HG02588 (cell line): ENCODE measurements at regions not wholly inside any gene's neighbourhood (a gene's known extent, or its start where the extent isn't known, plus 50 kb on each side); places are given as distances from the start of the nearest gene placed in this dataset.
"Not testable (repeated sequence)": the region's sequence is repeated elsewhere in the genome, so short reads cannot be mapped to it uniquely, and the experiment has no call there.

Experiments used
- ATAC-seq: cut with Tn5 transposase; IDR thresholded peaks from one replicate; pipeline ENCODE4 v1.9.1; 2021; ENCODE audit warnings: mild to moderate bottlenecking, moderate library complexity; ENCODE audit not compliant: unreplicated experiment

DNA sequence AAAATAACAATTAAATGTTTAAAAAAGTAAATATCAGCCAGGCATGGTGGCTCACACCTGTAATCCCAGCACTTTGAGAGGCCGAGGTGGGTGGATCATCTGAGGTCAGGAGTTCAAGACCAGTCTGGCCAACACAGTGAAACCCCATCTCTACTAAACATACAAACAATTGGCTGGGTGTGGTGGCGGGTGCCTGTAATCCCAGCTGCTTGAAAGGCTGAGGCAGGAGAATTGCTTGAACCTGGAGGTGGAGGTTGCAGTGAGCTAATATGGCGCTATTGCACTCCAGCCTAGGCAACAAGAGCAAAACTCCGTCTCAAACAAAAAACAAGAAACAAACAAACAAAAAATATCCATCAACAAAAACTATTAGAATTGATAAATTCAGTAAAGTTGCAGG, 77.5 kb downstream of the SNX5 start:
- ATAC-seq, result not testable (repeated sequence)

DNA sequence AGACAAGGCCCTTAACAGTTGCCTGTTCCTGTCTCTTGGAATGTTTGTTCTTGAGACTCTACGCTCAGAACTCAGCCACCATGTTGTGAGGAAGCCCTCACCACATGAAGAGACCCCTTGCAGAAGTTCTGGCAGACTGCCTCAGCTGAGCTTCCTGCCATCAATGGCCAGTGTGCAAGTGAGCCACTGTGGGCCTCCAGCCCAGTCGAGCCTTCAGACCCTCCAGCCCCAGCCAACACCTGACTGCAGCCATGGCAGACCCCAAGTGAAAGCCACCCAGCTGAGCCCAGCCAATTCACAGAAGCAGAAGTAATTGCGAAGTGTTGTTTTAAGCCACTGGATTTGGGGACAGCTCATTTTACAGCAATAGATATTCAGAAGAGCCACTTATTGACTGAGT, 78.3 kb downstream of the SNX5 start:
- no peak for ATAC-seq

GRCh38 chr20:17889226-17889625, 79.4 kb downstream of the SNX5 start:
- no peak for ATAC-seq

- no peak for ATAC-seq
Observed at GRCh38 chr20:17888044-17888443, 80.5 kb downstream of the SNX5 start.

DNA sequence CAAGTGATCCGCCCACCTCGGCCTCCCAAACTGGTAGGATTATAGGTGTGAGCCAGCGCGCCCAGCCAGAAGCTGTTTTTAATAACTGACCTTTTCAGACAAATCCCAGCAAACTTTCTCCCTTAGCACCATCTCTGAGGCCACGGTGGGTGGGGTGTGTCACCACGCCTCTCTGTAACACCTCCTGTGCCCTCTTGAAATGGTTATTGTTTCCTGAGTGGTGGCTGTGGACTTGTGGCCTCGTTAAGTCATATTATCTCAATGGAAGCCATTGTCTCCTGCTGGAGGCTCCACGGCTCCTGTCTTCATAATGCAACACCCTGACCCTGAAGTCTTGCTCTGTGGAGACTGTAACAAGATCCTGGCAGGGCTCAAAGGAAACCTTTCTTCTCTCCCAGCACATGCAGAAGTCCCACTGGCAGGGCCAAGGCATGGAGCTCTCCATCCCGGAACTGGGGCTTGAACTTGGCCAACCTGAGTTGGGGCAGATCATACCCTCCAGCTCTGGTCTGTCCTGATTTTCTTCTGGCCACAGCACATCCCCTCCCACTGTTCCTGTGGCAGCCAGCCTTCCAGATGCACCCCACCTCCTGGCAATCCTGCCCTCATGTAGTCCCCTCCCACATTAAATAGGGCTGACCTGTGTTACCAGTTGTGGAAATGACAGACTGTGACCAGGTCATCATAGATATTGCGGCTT, 81.1 kb downstream of the SNX5 start:
- no peak for ATAC-seq

DNA sequence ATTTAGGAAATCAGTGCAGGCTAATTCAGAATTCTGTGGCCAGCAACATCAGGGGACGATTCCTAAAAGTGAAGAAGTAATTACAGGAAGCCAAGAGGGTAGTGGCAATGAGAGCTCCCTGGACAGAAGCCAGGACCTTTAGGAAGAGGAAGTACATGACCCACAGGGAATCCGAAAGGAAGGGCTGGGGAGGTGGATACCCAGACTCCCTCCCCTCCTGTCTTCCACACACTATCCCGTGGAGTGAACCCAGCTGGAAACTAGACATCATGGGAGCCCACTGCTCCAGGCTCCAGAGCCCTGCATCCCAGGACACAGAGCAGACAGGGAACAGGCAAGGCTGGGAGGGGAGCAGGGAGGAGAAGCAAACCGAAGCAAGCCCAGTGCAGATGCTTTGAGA, 83.0 kb downstream of the SNX5 start:
- ATAC-seq, result no peak

DNA sequence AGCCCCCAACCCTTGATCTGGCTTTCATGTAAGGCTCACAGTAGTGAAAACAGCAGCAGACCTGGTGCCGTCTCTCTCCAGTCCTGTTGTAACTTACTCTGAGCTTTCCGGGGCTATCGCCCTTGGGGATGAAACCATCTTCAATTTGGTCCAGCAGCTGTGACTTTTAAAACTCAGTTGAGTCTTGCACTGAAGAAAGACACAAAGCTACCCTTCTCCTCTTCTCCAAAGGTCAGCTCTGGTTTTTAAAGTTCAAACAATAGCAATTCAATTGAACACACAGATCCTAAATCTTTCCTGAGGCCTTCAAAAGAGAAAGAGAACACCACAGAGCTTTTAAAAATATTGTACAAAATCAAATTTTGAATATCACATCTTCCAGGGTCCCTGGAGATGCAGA, 83.5 kb downstream of the SNX5 start:
- ATAC-seq, result no peak

- ATAC-seq, result no peak
Observed at GRCh38 chr20:17884307-17885003, 84.1 kb downstream of the SNX5 start.

GRCh38 chr20:17883592-17884306, 84.8 kb downstream of the SNX5 start:
- ATAC-seq, result no peak

DNA sequence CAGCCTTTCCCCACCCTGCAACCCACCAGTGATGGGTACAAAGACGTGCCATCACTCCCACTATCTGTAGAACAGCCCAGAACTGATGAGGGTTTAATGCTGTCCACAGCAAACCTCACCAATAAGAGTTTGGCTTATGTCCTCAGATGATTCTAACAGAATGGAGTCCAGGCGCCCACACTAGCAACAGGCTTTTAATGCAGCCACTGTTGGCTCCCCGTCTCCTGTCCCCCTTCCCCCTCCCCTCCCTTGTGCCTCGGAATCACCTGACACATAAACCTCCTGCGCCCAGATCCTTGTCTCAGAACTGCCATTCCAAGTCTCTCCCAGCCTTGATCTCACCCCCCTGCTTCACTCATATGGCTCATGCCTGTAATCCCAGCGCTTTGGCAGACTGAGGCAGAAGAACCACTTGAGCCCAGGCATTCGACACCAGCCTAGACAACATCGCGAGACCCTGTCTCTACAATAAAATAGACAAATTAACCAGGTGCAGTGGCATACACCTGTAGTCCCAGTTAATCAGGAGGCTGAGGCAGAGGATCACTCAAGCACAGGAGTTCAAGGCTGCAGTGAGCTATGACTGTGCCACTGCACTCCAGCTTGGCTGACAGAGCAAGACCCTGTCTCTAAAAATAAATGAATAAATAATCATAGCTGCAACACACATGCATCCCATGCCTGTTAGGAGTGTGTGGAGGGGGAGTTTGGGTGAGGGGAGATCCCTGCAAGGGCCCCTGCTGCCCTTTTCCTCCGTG, 85.6 kb downstream of the SNX5 start:
- ATAC-seq, result no peak

GRCh38 chr20:17882065-17882833, 86.3 kb downstream of the SNX5 start:
- no peak for ATAC-seq

- ATAC-seq, result no peak
Observed at GRCh38 chr20:17881741-17882064, 86.9 kb downstream of the SNX5 start.

GRCh38 chr20:17878912-17879602, 89.5 kb downstream of the SNX5 start:
- ATAC-seq, result no peak

DNA sequence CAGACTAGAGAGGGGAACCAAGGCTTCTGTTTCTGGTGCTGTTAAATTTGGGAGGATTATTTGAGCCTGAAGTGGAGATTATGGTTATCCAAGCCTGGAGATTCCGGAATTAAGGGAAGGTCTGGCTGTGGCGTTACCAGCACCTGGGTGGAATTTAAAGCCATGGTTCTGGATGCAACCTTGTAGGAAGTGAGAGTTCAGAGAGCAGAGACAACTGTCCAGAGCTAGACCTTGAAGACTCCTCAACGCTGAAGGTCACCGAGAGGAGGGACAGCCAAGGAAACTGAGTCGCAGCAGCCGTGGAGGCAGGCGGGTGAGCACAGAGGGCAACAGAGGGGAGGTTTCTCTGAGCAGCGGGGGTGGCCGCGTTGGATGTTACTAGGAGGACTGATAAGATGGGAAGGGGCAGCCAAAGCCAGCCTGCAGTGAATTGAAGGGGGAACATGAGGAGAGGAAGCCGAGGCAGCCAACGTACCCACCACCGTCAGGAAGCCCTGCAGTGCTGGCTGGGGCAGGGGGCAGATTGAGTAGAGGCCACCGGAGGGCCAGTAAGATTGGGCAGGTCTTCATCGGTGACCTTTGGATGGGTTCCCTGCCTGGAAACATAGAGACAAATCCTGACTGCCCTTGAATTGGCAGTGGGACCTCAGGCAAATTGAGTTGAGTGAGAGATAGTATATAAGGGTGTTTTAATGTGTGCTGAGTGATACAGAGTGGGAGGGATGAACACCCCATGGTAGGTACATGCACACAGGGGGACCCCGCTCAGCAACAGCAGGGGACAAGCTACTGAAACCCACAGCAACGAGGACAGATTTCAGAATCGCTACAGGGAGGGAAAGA, 90.3 kb downstream of the SNX5 start:
- ATAC-seq, result no peak

- no peak for ATAC-seq
Observed at GRCh38 chr20:17875981-17876385, 92.6 kb downstream of the SNX5 start.

- ATAC-seq, result no peak
Observed at GRCh38 chr20:17875106-17875980, 93.3 kb downstream of the SNX5 start.

DNA sequence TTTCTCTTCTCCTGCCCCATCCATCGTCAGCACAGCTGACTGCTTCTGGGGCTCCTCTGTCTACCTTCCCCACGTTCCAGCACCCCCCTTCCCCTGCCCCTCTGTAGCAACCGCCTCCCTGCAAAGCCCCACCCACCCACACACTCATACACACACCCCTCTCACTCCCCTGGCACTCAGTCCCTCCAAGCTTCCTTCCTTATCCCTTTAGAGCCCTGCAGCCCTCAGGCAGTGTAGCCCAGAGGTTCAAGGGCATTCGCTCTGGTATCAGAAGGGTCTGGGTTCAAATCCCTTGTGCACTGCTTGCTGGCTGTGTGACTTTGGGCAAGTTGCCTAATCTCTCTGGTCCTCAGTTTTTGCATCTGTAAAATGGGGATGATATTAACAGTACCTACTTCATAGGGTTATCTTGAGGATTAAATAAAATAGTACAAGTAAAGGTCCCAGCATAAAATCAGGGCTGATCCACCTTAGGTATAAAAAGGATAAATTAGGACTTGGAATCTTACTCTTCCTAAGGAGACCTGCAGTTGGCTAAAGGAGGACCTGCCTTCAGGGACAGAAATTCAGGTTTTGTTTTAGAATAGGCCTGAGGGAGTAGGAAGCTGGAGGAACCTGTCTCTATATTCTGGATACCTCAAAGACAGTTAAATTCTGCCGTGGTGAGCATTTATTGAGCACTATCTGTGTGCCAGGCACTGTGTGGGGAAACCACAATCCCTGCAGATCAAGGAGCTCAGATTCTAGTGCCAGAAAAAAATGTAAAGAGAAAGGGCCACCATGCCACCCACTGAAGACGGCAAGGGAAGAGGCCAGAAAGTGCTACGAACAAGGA, 94.1 kb downstream of the SNX5 start:
- ATAC-seq, result no peak
